ENCODE measurements at regions not wholly inside any gene's neighbourhood (a gene's known extent, or its start where the extent isn't known, plus 50 kb on each side); places are given as distances from the start of the nearest gene placed in this dataset.

DNA sequence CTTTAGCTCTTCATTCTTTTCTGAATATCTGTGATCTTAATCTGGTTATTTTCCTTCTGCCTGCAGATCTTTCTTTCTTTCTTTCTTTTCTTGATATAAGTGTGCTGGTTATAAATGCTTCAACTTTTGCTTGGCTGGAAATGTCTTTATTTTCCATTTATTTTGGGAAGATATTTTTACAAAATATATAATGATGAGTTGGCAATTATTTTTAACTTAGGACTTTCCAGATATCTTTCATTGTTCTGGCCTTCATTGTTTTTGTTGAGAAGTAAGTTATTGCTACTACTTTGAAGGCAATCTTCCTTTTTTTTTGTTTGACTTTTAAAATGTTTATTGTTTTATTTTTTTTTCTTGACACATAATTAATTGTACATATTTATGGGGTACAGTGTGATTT lies 75.3 kb downstream of the ZNF503 start:
- TF ChIP-seq, protein P1, sequence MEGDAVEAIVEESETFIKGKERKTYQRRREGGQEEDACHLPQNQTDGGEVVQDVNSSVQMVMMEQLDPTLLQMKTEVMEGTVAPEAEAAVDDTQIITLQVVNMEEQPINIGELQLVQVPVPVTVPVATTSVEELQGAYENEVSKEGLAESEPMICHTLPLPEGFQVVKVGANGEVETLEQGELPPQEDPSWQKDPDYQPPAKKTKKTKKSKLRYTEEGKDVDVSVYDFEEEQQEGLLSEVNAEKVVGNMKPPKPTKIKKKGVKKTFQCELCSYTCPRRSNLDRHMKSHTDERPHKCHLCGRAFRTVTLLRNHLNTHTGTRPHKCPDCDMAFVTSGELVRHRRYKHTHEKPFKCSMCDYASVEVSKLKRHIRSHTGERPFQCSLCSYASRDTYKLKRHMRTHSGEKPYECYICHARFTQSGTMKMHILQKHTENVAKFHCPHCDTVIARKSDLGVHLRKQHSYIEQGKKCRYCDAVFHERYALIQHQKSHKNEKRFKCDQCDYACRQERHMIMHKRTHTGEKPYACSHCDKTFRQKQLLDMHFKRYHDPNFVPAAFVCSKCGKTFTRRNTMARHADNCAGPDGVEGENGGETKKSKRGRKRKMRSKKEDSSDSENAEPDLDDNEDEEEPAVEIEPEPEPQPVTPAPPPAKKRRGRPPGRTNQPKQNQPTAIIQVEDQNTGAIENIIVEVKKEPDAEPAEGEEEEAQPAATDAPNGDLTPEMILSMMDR (conservative IDR thresholded peaks at IDR 0.05) = no peak
- no peak for TF ChIP-seq EZH2 (IDR thresholded peaks at IDR 0.05; ENCODE audit: low read depth)
